ENCODE measurements at regions not wholly inside any gene's neighbourhood (a gene's known extent, or its start where the extent isn't known, plus 50 kb on each side); places are given as distances from the start of the nearest gene placed in this dataset.

GRCh38 chr1:239882967-239883366 lies 208.7 kb upstream of the FMN2 start:
- DNase-seq (ENCODE audit: low read depth, low spot score): no peak
- no peak for TF ChIP-seq CTCF (conservative IDR thresholded peaks at IDR 0.05)
- Mint-ChIP-seq H3K27ac (ENCODE audit: unreplicated experiment) (no peak overlapping the region), H3K4me1 (no peaks in the 10 kb centered on the region), H3K36me3 (ENCODE audit: low read depth) (no peaks in the 10 kb centered on the region), H3K4me3 (no peak overlapping the region), H3K9me3 (no peaks in the 10 kb centered on the region), H3K27me3 (ENCODE audit: low read depth) (no peaks in the 10 kb centered on the region)

GRCh38 chr1:239884796-239885195 lies 206.9 kb upstream of the FMN2 start:
- Mint-ChIP-seq H3K9me3 (no peaks in the 10 kb centered on the region), H3K36me3 (ENCODE audit: low read depth) (no peaks in the 10 kb centered on the region), H3K27me3 (ENCODE audit: low read depth) (no peaks in the 10 kb centered on the region), H3K4me3 (no peak overlapping the region), H3K27ac (ENCODE audit: unreplicated experiment) (no peak overlapping the region), H3K4me1 (no peaks in the 10 kb centered on the region)
- no peak for TF ChIP-seq CTCF (conservative IDR thresholded peaks at IDR 0.05)
- DNase-seq (ENCODE audit: low read depth, low spot score): no peak

GRCh38 chr1:239886266-239886665 lies 205.4 kb upstream of the FMN2 start:
- no peak overlapping the region for H3K27ac Mint-ChIP-seq (ENCODE audit: unreplicated experiment)
- no peak for DNase-seq (ENCODE audit: low read depth, low spot score)
- no peak for TF ChIP-seq CTCF (conservative IDR thresholded peaks at IDR 0.05)
- no peaks in the 10 kb centered on the region for H3K27me3 Mint-ChIP-seq (ENCODE audit: low read depth)
- no peaks in the 10 kb centered on the region for H3K36me3 Mint-ChIP-seq (ENCODE audit: low read depth)
- H3K4me1 Mint-ChIP-seq: no peaks in the 10 kb centered on the region
- no peaks in the 10 kb centered on the region for H3K9me3 Mint-ChIP-seq
- no peak overlapping the region for H3K4me3 Mint-ChIP-seq

DNA sequence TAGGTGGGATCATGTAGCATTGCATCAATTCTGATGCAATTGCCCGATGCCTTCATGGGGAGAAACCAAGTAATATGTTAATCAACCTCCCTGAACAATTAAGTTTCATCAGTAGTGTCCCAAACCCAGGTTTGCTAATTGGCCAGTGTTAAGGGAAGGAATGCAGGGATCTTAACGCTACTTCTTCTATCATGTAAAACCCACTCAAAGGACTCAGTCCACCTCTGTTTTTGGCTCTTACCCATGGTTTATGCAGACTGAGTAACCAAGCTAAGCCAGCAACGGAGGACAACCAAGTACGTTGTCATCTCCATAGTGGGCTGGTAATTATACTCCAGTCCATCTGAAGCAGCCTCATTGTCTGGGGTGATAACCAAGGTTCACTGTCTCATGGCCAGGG lies 203.0 kb upstream of the FMN2 start:
- no peak for DNase-seq (ENCODE audit: low read depth, low spot score)
- H3K9me3 Mint-ChIP-seq: no peaks in the 10 kb centered on the region
- no peak overlapping the region for H3K27ac Mint-ChIP-seq (ENCODE audit: unreplicated experiment)
- H3K4me3 Mint-ChIP-seq: no peak overlapping the region
- TF ChIP-seq CTCF (conservative IDR thresholded peaks at IDR 0.05): no peak
- H3K36me3 Mint-ChIP-seq (ENCODE audit: low read depth): no peaks in the 10 kb centered on the region
- H3K4me1 Mint-ChIP-seq: no peaks in the 10 kb centered on the region
- H3K27me3 Mint-ChIP-seq (ENCODE audit: low read depth): no peaks in the 10 kb centered on the region

DNA sequence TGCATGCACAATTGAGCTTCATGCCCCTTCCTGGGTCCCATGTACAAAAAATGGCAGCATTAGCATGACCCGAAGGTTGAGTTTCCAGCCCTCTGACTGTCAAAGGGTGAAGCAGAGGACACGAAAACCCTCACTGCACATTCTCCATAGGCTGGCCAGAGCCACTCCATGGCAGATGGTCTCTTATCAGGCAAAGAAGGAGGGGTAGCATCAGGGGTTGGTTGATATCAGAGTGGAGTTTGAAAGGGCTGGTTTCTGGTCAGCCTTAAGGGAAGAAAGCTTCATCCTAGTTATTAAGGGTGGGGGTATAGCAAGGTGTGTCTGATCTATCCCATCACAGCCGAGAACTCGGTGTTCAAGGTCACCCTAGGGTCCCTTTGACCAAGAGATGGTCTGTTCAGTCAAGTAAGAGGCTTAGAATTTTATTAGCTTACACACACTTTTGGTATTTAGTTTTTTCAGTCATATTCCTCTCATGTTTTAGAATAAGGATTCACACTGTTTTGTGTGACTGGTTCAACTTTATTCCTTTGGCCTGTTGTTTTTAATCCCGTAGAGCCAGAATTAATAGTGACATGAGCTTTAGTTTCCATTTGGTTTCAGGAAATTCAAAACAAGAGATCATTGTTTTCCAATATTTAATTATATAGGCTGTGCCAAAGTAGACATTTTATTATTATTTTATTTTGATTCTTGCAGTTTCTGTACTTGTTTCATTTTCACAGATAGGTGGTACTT lies 199.9 kb upstream of the FMN2 start:
- H3K36me3 Mint-ChIP-seq (ENCODE audit: low read depth): no peaks in the 10 kb centered on the region
- DNase-seq (ENCODE audit: low read depth, low spot score): no peak
- H3K27me3 Mint-ChIP-seq (ENCODE audit: low read depth): no peaks in the 10 kb centered on the region
- H3K4me1 Mint-ChIP-seq: peaks cover 3% of the 10 kb centered on the region
- no peak overlapping the region for H3K27ac Mint-ChIP-seq (ENCODE audit: unreplicated experiment)
- H3K4me3 Mint-ChIP-seq: no peak overlapping the region
- no peaks in the 10 kb centered on the region for H3K9me3 Mint-ChIP-seq
- no peak for TF ChIP-seq CTCF (conservative IDR thresholded peaks at IDR 0.05)
